Posterior vena cava (tissue), 2 donors: ENCODE measurements at regions not wholly inside any gene's neighbourhood (a gene's known extent, or its start where the extent isn't known, plus 50 kb on each side); places are given as distances from the start of the nearest gene placed in this dataset.
"Not testable (repeated sequence)": the region's sequence is repeated elsewhere in the genome, so short reads cannot be mapped to it uniquely, and the experiment has no call there.

Experiments
- DNase-seq: peaks from one replicate; pipeline ENCODE4 v3.0.0-alpha.2; 2020; ENCODE audit warnings: low spot score
- intact Hi-C, 2 donors: fragments of 100-400 bp; cut with DNase I; formaldehyde crosslinking; loops; one replicate each; pipeline versions ENCODE4 v1.14.1 to v1.14.2; 2022 to 2023
- donor health status: DM: yes; HTN: yes; CAD: no.
- donor health status: DM: yes; HTN: yes; CAD: no.

DNA sequence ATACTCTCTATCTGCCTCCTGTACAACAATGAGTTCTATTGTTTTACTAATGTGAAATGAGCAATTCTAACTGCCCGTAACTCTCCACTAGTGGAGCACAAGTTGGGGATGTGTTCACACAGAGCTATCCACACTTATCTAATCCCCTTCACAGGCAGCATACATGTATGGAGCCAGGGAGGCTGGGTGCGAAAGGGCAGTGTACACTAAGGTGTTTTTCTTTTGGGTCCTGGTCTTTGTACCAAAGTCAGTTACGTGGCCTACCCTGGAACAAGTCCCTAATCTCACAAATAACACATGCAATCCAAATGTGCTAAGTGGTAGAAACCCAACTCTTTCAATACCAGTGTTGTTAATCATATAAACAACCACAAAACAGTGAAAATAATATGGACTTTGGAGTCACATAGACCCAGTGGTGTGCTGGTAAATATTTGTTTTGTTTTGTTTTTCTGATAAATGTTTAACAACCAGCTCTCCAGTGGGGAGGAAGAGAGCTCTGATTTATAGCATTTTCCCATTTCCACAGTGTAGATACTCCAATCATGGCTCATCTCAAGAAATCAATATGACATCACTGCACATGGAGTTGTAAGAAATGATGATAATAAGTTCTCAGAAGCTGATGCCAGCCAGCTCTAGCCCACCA, 319.9 kb upstream of the DUSP10 start:
- DNase-seq, result no peak
- intact Hi-C loops, result no loop called here

DNA sequence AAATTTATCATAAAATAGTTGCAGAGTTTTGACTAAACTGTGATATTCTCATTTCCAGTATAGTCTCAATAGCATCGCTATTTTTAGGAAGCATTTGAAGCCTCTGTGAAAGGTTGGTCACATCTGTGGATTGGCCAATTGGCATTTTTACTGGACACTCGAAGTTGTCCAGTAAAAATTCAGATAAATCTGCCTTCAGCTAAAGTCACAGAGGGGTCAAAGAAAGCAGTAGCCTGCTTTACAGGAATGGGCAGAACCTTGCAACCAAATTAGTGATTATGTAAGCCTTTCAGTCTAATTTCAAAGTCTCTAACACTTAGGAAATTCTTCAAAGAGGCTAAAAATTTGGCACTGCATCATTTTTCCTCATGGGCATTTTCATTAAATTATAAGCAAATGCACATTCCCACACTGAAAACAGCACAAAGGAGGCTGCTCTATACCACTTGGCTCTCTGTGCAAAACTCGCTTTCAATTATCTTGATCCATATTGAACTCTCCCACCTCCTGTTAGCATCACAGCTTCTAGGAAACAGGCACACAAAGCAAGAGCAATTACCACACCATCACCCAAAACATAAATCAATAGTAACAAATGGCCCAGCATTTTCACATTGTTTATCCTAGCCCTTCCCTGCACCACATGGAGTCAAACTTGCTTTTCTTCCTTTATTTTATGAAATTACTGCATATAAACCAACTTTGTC, 318.5 kb upstream of the DUSP10 start:
- intact Hi-C loops, result no loop called here
- no peak for DNase-seq

DNA sequence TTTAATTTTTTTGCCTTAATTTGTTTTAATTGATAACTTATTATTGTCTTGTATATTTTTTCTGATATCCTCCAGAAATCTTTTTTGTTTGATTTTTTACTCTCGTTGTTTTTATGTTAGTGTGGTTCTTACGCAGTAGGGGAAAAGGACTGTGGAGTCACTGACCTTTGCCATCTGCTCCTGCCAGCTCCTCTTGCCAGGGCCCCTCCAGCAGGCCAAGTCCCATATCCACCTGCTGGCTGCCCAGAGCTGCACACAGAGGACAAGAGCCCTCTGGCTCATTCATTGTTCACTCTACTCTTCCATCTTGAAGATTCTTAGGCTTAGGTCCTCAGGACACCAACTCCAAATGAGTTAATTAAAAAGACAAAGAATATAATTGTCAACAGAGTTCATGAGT, 316.4 kb upstream of the DUSP10 start:
- DNase-seq, result no peak
- intact Hi-C loops, result no loop called here

DNA sequence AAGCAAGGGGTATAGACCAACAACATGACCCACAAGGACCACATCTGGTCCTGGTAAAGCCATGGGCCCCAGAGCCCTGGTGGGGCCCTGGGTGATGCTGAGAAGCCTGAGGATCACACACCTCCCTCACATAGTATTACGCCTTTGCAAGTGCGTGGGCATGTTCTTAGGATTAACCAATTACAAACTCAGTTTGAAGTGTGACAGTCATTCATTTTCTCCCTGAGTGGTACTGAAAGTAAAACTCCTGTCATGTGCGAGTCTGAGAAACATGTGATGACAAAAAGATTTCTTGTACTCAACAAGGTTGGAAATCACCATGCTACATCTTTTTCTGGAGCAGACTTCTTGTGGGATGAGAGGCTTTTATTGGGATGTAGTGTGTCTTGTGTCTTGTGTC, 315.3 kb upstream of the DUSP10 start:
- intact Hi-C loops, result no loop called here
- DNase-seq, result no peak

DNA sequence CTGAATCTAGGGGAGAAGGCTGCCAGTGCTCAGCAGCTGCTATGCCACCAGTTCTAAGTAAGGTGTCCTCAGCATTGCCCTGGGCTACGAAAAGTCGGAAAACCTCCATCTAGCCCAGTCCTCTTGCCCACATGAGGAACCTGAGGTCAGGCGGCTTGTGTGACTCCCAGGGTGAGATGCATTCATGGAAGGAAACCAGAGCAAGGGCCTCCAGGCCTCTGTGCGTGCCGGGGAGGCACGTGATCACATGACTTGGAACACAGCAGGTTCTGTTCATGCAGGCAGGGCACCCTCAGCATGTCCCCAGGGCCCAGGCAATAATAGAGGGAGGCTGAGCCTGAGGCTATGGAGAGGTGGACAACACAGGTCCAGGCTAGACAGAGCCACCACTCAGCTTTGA, 312.5 kb upstream of the DUSP10 start:
- intact Hi-C loops, result no loop called here
- no peak for DNase-seq

DNA sequence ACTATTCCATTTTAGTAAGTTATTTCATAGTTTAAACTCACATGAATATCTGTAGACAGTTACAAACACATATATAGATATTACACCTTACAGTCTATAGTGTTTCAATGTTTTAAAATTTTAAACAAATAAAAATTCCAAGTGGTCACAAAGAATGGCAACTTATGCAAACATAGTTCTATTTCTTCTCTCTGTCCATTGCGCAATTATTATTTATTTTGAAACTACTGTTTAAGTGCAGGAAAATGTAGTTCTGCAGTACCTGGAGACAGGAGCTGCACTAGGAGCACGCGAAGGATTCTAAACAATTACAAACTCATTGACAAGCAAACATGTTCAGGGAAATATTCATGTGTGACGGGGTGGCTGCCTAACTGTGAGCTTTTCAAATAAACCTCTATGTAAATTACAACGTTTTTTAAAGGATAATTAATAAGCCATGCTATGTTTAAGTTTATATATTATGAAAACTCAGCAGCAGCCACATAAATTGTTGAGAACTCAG, 312.0 kb upstream of the DUSP10 start:
- no peak for DNase-seq
- intact Hi-C loops, result no loop called here

DNA sequence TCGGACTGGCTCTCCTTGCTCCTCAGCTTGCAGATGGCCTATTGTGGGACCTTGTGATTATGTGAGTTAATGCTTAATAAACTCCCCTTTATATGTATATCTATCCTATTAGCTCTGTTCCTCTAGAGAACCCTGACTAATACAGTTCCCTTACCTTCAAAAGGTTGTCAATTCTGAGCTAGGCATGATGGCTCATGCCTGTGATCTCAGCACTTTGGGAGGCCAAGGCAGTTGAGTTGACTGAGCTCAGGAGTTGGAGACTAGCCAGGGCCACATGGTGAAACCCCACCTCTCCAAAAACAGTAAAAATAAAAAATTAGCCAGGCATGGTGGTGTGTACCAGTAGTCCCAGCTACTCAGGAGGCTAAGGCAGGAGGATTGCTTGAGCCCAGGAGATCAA, 309.4 kb upstream of the DUSP10 start:
- intact Hi-C loops, DNase-seq: not testable (repeated sequence)

DNA sequence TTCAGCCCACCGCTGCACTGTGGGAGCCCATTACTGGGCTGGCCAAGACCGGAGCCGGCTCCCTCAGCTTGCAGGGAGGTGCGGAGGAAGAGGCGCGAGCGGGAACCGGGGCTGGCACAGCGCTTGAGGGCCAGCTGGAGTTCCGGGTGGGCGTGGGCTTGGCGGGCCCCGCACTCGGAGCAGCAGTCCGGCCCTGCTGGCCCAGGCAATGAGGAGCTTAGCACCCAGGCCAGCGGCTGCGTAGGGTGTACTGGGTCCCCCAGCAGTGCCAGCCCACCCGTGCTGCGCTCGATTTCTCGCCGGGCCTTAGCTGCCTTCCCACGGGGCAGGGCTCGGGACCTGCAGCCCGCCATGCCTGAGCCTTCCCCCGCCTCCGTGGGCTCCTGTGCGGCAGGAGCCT, 307.8 kb upstream of the DUSP10 start:
- intact Hi-C loops, DNase-seq: not testable (repeated sequence)

DNA sequence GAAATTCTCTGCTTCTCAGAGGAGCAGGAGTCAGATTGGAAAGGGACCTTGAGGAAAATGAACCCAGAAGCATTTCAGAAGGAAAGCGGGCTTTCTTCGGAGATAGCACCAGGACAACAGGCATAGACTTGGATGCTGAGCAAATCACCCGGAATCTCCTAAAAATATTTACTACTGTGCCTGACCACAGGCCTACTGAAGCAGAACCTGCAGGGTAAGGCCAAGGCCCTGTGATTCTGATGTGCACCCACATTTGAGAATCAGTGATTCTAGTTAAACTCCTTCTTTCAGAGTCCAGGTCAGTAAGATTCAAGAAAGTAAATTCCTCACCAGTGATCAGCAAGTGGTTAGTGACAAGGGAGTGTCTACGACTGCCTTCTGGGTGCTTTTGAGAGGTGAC, 307.3 kb upstream of the DUSP10 start:
- intact Hi-C loops, result no loop called here
- DNase-seq, result no peak

DNA sequence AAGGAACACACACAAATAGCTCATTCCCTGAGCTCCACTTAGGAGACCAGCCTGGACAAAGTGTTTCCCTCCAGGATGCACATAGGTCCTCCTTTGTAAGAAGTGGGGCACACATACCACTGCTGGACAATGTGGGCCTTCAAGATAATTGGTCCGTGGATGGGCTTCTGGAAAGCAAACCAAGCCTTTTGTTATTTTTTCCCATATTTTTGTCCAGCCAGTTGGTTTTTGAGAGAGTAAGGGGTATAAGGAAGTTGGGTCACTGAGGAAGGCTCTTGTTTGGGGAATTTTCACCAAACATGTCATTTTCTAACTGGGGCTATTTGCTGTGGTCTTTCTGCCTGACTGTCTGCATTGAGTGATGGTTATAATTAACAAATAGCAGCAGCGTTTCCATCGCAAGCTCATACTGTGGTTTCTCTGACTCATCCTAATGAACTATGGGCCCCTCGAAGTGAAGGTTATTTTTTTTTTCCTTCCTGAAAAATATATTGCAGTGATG, 306.3 kb upstream of the DUSP10 start:
- no peak for DNase-seq
- intact Hi-C loops, result no loop called here

DNA sequence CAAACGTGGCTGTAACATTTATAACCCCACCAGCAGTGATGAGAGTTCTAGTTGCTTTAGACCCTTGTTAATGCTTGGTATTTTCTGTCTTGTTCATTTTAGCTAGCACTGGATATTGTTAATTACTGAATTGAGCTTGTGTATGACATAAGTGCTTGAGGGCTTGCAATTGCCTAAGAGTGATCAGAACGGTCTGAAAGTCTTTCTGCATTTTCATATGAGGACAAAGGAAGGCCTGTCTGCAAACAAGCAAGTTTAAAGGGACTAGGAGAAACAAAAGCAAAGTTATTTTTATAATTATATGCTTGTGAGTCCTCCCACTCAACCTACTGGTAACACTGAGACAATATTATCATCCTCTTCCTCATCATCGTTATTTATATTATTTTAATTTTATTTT, 305.5 kb upstream of the DUSP10 start:
- intact Hi-C loops, result no loop called here
- no peak for DNase-seq

DNA sequence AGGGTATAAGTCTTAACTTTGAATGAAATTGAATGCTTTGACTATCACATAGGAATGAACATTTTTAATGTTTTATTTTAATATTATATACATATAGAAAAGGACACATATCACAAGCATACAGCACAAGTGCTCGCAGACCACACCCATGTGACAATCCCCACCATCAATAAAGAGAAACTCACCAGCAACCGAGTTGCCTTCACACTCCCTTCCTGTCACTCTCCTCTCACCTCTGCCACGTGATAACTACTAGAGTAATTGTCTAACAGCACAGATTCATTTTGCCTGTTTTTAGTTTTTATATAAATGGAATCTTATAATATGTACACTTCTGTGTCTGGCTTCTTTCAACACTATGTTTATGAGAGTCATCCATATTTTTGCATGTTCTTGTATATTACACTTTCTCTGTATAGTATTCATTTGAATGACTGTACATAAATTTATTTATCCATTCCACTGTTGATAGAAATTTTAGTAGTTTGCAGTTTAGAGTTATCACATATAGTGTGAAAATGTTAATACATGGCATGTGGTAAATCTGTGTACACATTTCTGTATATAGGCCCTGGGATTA, 304.9 kb upstream of the DUSP10 start:
- intact Hi-C loops, result no loop called here
- no peak for DNase-seq

DNA sequence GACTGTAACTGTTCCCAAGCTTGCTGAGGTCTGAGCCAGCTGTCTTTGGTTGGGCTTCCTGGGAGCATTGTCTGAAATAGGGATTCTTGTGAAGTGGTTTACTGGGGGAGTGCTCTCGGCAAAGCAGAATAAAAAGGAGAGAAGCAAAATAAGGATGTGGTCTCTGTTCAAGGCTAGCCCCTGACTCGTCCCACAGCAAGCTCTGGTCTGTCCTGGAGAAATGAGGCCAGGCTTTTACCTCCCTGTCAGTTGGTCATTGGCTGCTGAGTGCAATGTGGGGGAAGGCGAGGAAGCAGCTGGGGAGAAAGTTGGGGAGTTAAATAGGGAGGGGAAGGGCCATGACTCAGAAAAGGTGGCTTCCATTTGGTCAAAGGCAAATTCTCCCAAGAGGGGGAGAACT, 303.9 kb upstream of the DUSP10 start:
- intact Hi-C loops, result no loop called here
- no peak for DNase-seq

DNA sequence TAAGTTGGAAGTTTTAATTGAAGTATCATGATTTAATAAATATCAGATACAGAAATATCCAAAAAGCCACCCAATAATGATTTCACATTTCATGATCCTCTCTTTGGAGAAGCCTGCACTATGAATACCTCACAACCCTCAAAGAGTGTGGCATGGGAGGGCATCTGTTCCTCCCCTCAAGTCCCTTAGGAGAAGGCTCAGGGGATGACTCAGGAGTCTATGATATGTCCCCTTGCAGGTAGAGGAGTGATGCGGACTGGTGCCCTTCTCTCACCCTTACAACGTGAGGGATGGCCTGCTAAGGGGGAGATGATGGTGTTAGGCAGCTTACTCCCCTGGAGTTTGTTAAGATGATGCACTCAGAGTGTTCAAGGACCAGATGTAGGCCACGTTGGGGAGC, 303.3 kb upstream of the DUSP10 start:
- intact Hi-C loops, result no loop called here
- DNase-seq, result no peak

DNA sequence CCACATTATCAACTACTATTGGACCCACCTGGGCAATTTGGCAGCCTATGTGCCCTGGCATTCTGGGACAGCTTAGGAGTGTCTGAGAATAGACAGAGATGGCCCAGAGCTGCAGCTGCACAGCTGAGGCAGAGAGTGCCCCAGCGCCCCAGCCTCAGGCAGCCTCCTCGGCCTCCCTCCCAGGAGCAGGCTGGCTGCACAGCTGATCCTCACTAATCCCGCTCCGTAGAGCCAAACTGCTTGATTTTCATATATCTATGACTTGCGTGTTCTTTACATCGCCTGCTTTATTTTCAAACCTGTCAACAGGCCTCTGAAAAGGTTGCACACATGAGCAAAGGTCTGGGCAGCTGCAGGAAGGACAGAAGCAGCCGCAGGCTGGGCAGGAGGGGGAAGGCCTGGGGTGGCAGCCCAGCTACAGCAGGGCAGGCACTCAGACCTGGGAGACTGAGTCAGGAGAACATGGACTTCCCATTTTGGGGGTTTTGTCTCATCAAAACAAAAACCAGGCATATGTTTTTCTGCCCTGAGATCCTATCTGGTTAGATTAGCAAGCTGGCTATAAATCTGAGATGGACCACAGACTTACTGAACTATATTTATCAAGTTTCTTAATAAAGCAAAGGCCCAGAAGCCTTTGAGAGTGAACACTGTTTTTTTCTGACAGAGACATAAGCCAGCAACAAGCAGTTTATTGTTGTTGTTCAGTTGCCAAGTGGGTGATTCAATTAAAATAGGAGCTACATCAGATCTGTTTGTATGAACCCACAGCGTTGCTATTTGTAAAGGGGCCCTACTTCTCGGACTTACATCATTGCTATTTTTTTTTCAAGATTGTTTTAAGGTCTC, 301.8 kb upstream of the DUSP10 start:
- DNase-seq, result no peak
- intact Hi-C loops, result no loop called here

DNA sequence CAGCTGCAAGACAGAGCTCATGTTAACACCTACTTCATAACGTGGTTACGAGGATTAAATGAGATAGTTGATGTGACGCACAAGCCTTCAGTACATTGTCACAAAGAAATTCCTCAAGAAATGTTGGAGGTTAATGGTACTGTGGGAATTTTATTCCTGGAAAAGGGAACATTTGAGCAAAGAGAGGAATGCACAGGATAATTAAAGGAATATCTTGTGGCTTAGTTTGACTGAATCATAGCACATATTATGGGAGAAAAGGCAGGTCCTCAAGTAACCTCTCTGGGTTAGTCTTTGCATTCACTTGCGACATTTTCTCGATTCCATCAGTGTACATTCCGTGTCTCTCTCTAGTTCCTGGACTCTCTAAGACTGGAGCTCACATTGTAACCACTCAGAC, 300.2 kb upstream of the DUSP10 start:
- intact Hi-C loops, result no loop called here
- no peak for DNase-seq

DNA sequence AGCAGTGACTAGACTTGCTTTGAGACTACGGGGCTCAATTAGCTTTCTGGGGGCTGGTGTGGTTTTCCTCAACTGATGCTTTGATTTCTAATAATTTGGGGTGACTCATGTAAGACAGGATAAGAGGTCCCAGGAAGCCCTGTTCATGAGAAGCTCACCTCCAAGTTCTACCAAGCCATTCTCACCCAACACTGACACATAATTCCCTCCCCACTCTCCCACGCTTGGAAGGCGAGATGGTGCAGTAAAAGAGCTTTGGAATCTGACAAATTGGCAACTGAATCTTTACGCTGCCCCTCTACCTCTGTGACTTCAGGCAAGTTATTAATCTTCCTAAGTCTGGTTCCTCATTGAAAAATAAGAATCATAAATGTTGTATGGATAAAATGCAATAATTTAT, 299.1 kb upstream of the DUSP10 start:
- intact Hi-C loops, result no loop called here

DNA sequence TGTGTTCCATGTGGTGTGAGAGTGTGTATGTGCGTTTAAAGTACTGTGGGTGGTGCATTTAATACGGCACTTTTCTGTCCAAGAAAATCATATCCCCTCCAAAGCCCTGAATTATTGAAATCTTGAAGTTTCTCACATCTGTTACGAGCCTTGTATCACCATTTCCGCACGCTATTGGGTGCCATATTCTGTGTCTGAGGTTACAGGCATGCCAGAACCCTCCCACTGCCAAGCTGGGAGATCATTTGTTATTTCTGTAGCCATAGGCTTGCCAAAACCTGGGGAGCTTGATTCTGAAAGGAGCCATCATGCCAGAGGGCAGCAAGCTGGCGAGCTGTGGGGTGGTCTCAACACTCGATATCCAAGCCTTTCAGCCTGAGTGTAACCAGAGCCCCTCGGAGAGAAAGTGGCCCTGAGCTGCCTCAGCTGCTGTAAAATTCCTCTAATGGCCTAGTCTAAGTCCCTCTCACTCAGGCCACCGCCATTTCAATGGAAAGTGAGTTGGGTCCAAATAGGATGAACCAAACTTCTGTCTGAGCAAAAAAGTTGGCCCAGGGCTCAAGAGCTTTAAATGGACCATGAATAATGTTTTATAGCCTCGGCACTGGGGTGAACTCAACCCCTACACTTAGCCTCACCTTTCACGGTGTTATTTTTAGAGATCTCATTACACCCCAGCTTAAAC, 298.4 kb upstream of the DUSP10 start:
- intact Hi-C loops, result no loop called here
- no peak for DNase-seq

More for the DNA sequence above, 299.1 kb upstream of the DUSP10 start:
- DNase-seq, result no peak

DNA sequence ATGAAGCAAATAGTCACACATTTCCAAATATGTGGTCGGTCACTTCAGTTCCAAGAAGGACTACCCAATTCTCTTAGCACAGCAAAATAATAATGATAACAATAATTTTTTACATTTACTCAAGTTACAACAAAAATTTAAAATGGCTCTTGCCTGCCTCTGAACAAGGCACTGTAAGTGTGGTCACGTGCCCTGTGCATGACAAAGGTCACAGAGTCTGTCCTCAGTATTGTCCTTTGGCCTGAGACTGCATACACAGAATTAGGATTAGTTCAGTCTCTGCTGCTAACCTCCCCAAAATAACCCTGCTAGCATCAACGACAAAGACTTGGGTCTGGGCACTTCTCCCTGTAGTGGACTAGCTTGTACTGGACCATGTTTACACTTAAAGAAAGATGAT, 297.1 kb upstream of the DUSP10 start:
- intact Hi-C loops, result no loop called here
- DNase-seq, result no peak
